HEK293T (cell line): ENCODE measurements at regions not wholly inside any gene's neighbourhood (a gene's known extent, or its start where the extent isn't known, plus 50 kb on each side); places are given as distances from the start of the nearest gene placed in this dataset.

Source experiments
- CTCF ChIA-PET: fragments of 350-600 bp; formaldehyde crosslinking; extraction: SDS; loops from one replicate; lab custom pipeline; 2021; ENCODE audit warnings: antibody characterized with exemption, inconsistent platforms; lab: Yijun Ruan, JAX
- POLR2A ChIA-PET: fragments of 350-600 bp; formaldehyde crosslinking; extraction: SDS; loops from one replicate; lab custom pipeline; 2020; ENCODE audit warnings: antibody characterized with exemption, inconsistent platforms; lab: Yijun Ruan, JAX
- DNase-seq: peaks from one replicate; pipeline ENCODE4 v3.0.0; 2012; ENCODE audit warnings: mixed read lengths; ENCODE audit errors: extremely low spot score
- ARNT ChIP-seq: fragments of 450-650 bp; IDR thresholded peaks from 2 replicates; pipeline ENCODE4 v1.6.1; 2017; ENCODE audit warnings: mild to moderate bottlenecking
- BHLHE40 ChIP-seq: fragments of 450-650 bp; IDR thresholded peaks from 2 replicates; pipeline ENCODE4 v1.6.1; 2016; ENCODE audit warnings: mild to moderate bottlenecking, moderate library complexity, borderline replicate concordance
- CTBP1 ChIP-seq: fragments of 450-650 bp; IDR thresholded peaks from 2 replicates; pipeline ENCODE4 v1.6.1; 2016; ENCODE audit warnings: borderline replicate concordance
- ELF4 ChIP-seq: fragments of 450-650 bp; IDR thresholded peaks from 2 replicates; pipeline ENCODE4 v1.6.1; 2017; ENCODE audit warnings: antibody characterized with exemption
- FOXA1 ChIP-seq: fragments of 450-650 bp; IDR thresholded peaks from 2 replicates; pipeline ENCODE4 v1.6.1; 2016; ENCODE audit warnings: mild to moderate bottlenecking
- FOXK2 ChIP-seq: fragments of 450-650 bp; IDR thresholded peaks from 2 replicates; pipeline ENCODE4 v1.6.1; 2016; ENCODE audit warnings: mild to moderate bottlenecking
- FOXM1 ChIP-seq: fragments of 450-650 bp; IDR thresholded peaks from 2 replicates; pipeline ENCODE4 v1.6.1; 2017; ENCODE audit warnings: mild to moderate bottlenecking, borderline replicate concordance
- HDGF ChIP-seq: fragments of 450-650 bp; IDR thresholded peaks from 2 replicates; pipeline ENCODE4 v1.6.1; 2017; ENCODE audit warnings: antibody characterized with exemption, borderline replicate concordance
- L3MBTL2 ChIP-seq: fragments of 450-650 bp; conservative IDR thresholded peaks from 2 replicates; pipeline ENCODE4 v1.6.1; 2016; ENCODE audit warnings: mild to moderate bottlenecking
- LEF1 ChIP-seq: fragments of 450-650 bp; IDR thresholded peaks from 2 replicates; pipeline ENCODE4 v1.6.1; 2017; ENCODE audit warnings: mild to moderate bottlenecking, borderline replicate concordance
- NFRKB ChIP-seq: fragments of 450-650 bp; IDR thresholded peaks from 2 replicates; pipeline ENCODE4 v1.6.1; 2016; ENCODE audit warnings: mild to moderate bottlenecking, moderate library complexity
- PKNOX1 ChIP-seq: fragments of 450-650 bp; IDR thresholded peaks from 2 replicates; pipeline ENCODE4 v1.6.1; 2016
- SP1 ChIP-seq: fragments of 450-650 bp; IDR thresholded peaks from 2 replicates; pipeline ENCODE4 v1.6.1; 2017
- SUZ12 ChIP-seq: fragments of 450-650 bp; IDR thresholded peaks from 2 replicates; pipeline ENCODE4 v1.6.1; 2016; ENCODE audit warnings: mild to moderate bottlenecking
- TARDBP ChIP-seq: fragments of 450-650 bp; IDR thresholded peaks from 2 replicates; pipeline ENCODE4 v1.6.1; 2016
- ZNF384 ChIP-seq: fragments of 450-650 bp; IDR thresholded peaks from 2 replicates; pipeline ENCODE4 v1.6.1; 2016

GRCh38 chr17:13171790-13172189, 154.0 kb upstream of the ELAC2 start:
- POLR2A ChIA-PET: no interaction called here
- no peak for DNase-seq
- CTCF ChIA-PET: no interaction called here
- TF ChIP-seq ELF4 (no peak), HDGF (no peak), SUZ12 (no peak), L3MBTL2 (no peak), BHLHE40 (no peak), SP1 (no peak), FOXM1 (no peak), PKNOX1 (no peak), TARDBP (no peak)

GRCh38 chr17:13162361-13162760, 144.5 kb upstream of the ELAC2 start:
- ChIA-PET POLR2A (no interaction called here), CTCF (interaction anchor here (1.0 kb wide), 1 partner anchor 22 kb away, joined by 3 read pairs; no protein-coding TSS in a partner anchor)
- no peak for TF ChIP-seq FOXM1
- TF ChIP-seq SP1: no peak
- TF ChIP-seq FOXA1: no peak
- TF ChIP-seq ZNF384: no peak
- no peak for TF ChIP-seq L3MBTL2
- TF ChIP-seq SUZ12: no peak
- TF ChIP-seq LEF1: no peak
- TF ChIP-seq FOXK2: no peak
- no peak for TF ChIP-seq ARNT
- TF ChIP-seq ELF4: no peak
- TF ChIP-seq HDGF: no peak
- no peak for TF ChIP-seq TARDBP
- TF ChIP-seq NFRKB: no peak
- TF ChIP-seq PKNOX1: no peak
- no peak for DNase-seq

- no peak for TF ChIP-seq SUZ12
- TF ChIP-seq CTBP1: no peak
- TF ChIP-seq NFRKB: no peak
- no peak for TF ChIP-seq L3MBTL2
- TF ChIP-seq LEF1: no peak
- no peak for TF ChIP-seq BHLHE40
- no peak for DNase-seq
- ChIA-PET CTCF (no interaction called here), POLR2A (no interaction called here)
Measured at GRCh38 chr17:13160790-13161189, 143.0 kb upstream of the ELAC2 start.

GRCh38 chr17:13160296-13160695, 142.5 kb upstream of the ELAC2 start:
- no peak for TF ChIP-seq TARDBP
- TF ChIP-seq PKNOX1: no peak
- TF ChIP-seq FOXA1: no peak
- no peak for TF ChIP-seq ZNF384
- no peak for TF ChIP-seq HDGF
- no peak for TF ChIP-seq FOXM1
- TF ChIP-seq LEF1: no peak
- TF ChIP-seq ARNT: no peak
- no peak for TF ChIP-seq ELF4
- TF ChIP-seq L3MBTL2: no peak
- TF ChIP-seq BHLHE40: no peak
- TF ChIP-seq FOXK2: no peak
- TF ChIP-seq CTBP1: no peak
- no peak for TF ChIP-seq SP1
- no peak for TF ChIP-seq SUZ12
- DNase-seq: no peak
- ChIA-PET CTCF (no interaction called here), POLR2A (no interaction called here)

GRCh38 chr17:13158494-13159240, 140.8 kb upstream of the ELAC2 start:
- no peak for TF ChIP-seq TARDBP
- no peak for TF ChIP-seq FOXM1
- no peak for TF ChIP-seq ZNF384
- TF ChIP-seq FOXA1: no peak
- TF ChIP-seq BHLHE40: no peak
- no peak for TF ChIP-seq SUZ12
- TF ChIP-seq ARNT: no peak
- CTCF ChIA-PET: no interaction called here

GRCh38 chr17:13157656-13158055, 139.8 kb upstream of the ELAC2 start:
- ChIA-PET POLR2A (no interaction called here), CTCF (no interaction called here)
- DNase-seq: no peak
- no peak for TF ChIP-seq PKNOX1

More at GRCh38 chr17:13158494-13159240, 140.8 kb upstream of the ELAC2 start:
- no peak for DNase-seq
- POLR2A ChIA-PET: no interaction called here
